Neural cell (in vitro differentiated cells): ENCODE measurements at regions not wholly inside any gene's neighbourhood (a gene's known extent, or its start where the extent isn't known, plus 50 kb on each side); places are given as distances from the start of the nearest gene placed in this dataset.

Experiments used
- H2AFZ ChIP-seq: fragments of 200-600, 300-800 bp; sonication (generic), shearing (Covaris generic); 2 replicates; pipeline ENCODE4 v1.6.0; 2014; ENCODE audit warnings: low read depth, mild to moderate bottlenecking, antibody characterized with exemption, low read length, moderate library complexity
- H3F3A ChIP-seq: fragments of 200-600 bp; shearing (Covaris generic); 2 replicates; pipeline ENCODE4 v1.6.1; 2016; ENCODE audit warnings: mild to moderate bottlenecking, moderate library complexity, mixed read lengths, antibody characterized with exemption, low read length; ENCODE audit not compliant: insufficient read depth, poor library complexity, severe bottlenecking
- H3K27ac ChIP-seq: fragments of 200-600, 300-800 bp; sonication (generic), shearing (Covaris generic); 2 replicates; pipeline ENCODE4 v1.5.1; 2014; ENCODE audit warnings: mild to moderate bottlenecking, low read length, moderate library complexity
- H3K27me3 ChIP-seq: fragments of 300-800, 200-600 bp; sonication (generic), shearing (Covaris generic); 2 replicates; pipeline ENCODE4 v1.6.0; 2014; ENCODE audit warnings: mild to moderate bottlenecking, low read depth, low read length, moderate library complexity; ENCODE audit not compliant: insufficient read depth
- H3K36me3 ChIP-seq: fragments of 300-800, 200-600 bp; sonication (generic), shearing (Covaris generic); 2 replicates; pipeline ENCODE4 v1.5.1; 2014; ENCODE audit warnings: mild to moderate bottlenecking, antibody characterized with exemption, low read length, moderate library complexity; ENCODE audit not compliant: insufficient read depth
- H3K4me2 ChIP-seq: fragments of 300-800, 200-600 bp; sonication (generic), shearing (Covaris generic); 2 replicates; pipeline ENCODE4 v1.6.0; 2014; ENCODE audit warnings: mild to moderate bottlenecking, low read length
- H3K4me3 ChIP-seq: fragments of 300-800, 200-600 bp; sonication (generic), shearing (Covaris generic); 2 replicates; pipeline ENCODE4 v1.5.1; 2014; ENCODE audit warnings: mild to moderate bottlenecking, low read length, moderate library complexity
- H3K79me2 ChIP-seq: fragments of 200-600 bp; shearing (Covaris generic); replicated peaks from 2 replicates; pipeline ENCODE4 v1.6.0; 2014; ENCODE audit warnings: mild to moderate bottlenecking, low read length, moderate library complexity; ENCODE audit not compliant: insufficient read depth
- H3K9ac ChIP-seq: fragments of 300-800, 200-600 bp; sonication (generic), shearing (Covaris generic); 2 replicates; pipeline ENCODE4 v1.6.1; 2016; ENCODE audit warnings: mild to moderate bottlenecking, low read length, mixed read lengths
- H3K9me2 ChIP-seq: fragments of 200-600 bp; shearing (Covaris generic); 2 replicates; pipeline ENCODE4 v1.6.1; 2016; ENCODE audit warnings: mild to moderate bottlenecking, low read length, mixed read lengths; ENCODE audit not compliant: insufficient read depth
- H3K9me3 ChIP-seq: fragments of 200-600, 300-800 bp; sonication (generic), shearing (Covaris generic); 2 replicates; pipeline ENCODE4 v1.6.1; 2016; ENCODE audit warnings: mild to moderate bottlenecking, mixed run types, low read length, moderate library complexity, mixed read lengths
- H4K20me1 ChIP-seq: fragments of 200-600 bp; shearing (Covaris generic); 2 replicates; pipeline ENCODE4 v1.6.1; 2016; ENCODE audit warnings: mild to moderate bottlenecking, mixed run types; ENCODE audit not compliant: insufficient read depth
- EP300 ChIP-seq: fragments of 450-650 bp; conservative IDR thresholded peaks from 2 replicates; pipeline ENCODE4 v1.6.1; 2014; ENCODE audit warnings: antibody characterized with exemption, mild to moderate bottlenecking, moderate library complexity; ENCODE audit not compliant: poor library complexity, severe bottlenecking
- EZH2 ChIP-seq: fragments of 200-600, 300-800 bp; shearing (Covaris generic), sonication (generic); IDR thresholded peaks from 2 replicates; pipeline ENCODE4 v1.6.1; 2014; ENCODE audit warnings: antibody characterized with exemption, low read length, borderline replicate concordance, mild to moderate bottlenecking; ENCODE audit not compliant: insufficient read depth, poor library complexity, severe bottlenecking
- MXI1 ChIP-seq: fragments of 450-650 bp; conservative IDR thresholded peaks from 2 replicates; pipeline ENCODE4 v1.6.1; 2014; ENCODE audit warnings: antibody characterized with exemption, mild to moderate bottlenecking; ENCODE audit not compliant: poor library complexity, severe bottlenecking
- POLR2AphosphoS5 ChIP-seq: IDR thresholded peaks from 2 replicates; pipeline ENCODE4 v1.6.1; 2012
- RAD21 ChIP-seq: fragments of 450-650 bp; conservative IDR thresholded peaks from 2 replicates; pipeline ENCODE4 v1.6.1; 2014; ENCODE audit warnings: antibody characterized with exemption, mild to moderate bottlenecking, moderate library complexity
- SMC3 ChIP-seq: fragments of 450-650 bp; conservative IDR thresholded peaks from 2 replicates; pipeline ENCODE4 v1.6.1; 2014; ENCODE audit warnings: antibody characterized with exemption, mild to moderate bottlenecking, moderate library complexity; ENCODE audit not compliant: poor library complexity
- TAF1 ChIP-seq: IDR thresholded peaks from 2 replicates; pipeline ENCODE4 v1.6.1; 2012; ENCODE audit warnings: low read depth
- TF ChIP-seq, protein P1 (sequence below): fragments of 450-650 bp; IDR thresholded peaks from 2 replicates; pipeline ENCODE4 v1.5.1; 2014; ENCODE audit warnings: antibody characterized with exemption, mild to moderate bottlenecking, moderate library complexity; ENCODE audit not compliant: poor library complexity, severe bottlenecking
- TF ChIP-seq, protein P2 (sequence below): IDR thresholded peaks from 2 replicates; pipeline ENCODE4 v1.6.1; 2012; ENCODE audit warnings: borderline replicate concordance

DNA sequence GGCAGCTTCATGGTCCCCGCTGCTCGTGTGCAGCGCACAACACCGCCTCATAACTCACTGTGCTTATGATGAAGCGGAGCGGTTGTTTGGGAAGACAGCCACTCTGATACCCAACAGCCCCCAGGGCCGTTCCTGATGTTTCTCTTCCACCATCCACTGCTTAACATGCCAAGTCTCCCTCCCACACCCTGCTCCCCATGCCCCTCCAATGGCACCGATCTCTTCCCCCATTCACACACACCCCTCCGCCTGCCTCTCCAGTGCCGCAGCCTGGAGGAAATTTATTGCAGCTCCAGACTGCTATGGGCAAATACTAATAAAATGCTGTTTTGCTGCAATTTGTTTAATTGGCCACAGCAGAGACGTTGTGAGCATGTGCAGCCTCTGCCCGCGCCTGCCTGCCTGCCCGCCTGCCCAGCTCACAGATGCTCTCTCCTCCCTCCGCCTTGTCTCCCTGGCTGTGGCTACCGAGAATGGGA lies 80.3 kb upstream of the LHX1 start:
- Histone ChIP-seq H3K9me3 (no peaks in the 10 kb centered on the region), H3K27me3 (no peaks in the 10 kb centered on the region), H4K20me1 (no peaks in the 10 kb centered on the region), H3F3A (no peaks in the 10 kb centered on the region), H2AFZ (no peak overlapping the region), H3K9ac (no peak overlapping the region), H3K36me3 (no peaks in the 10 kb centered on the region), H3K4me2 (no peak overlapping the region), H3K4me3 (no peak overlapping the region), H3K27ac (no peak overlapping the region), H3K9me2 (no peaks in the 10 kb centered on the region), H3K79me2 (no peaks in the 10 kb centered on the region)
- TF ChIP-seq POLR2AphosphoS5 (no peak), SMC3 (no peak), EZH2 (no peak), EP300 (no peak), MXI1 (no peak), RAD21 (no peak), TAF1 (no peak)
- TF ChIP-seq, protein P1, sequence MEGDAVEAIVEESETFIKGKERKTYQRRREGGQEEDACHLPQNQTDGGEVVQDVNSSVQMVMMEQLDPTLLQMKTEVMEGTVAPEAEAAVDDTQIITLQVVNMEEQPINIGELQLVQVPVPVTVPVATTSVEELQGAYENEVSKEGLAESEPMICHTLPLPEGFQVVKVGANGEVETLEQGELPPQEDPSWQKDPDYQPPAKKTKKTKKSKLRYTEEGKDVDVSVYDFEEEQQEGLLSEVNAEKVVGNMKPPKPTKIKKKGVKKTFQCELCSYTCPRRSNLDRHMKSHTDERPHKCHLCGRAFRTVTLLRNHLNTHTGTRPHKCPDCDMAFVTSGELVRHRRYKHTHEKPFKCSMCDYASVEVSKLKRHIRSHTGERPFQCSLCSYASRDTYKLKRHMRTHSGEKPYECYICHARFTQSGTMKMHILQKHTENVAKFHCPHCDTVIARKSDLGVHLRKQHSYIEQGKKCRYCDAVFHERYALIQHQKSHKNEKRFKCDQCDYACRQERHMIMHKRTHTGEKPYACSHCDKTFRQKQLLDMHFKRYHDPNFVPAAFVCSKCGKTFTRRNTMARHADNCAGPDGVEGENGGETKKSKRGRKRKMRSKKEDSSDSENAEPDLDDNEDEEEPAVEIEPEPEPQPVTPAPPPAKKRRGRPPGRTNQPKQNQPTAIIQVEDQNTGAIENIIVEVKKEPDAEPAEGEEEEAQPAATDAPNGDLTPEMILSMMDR, result no peak
- TF ChIP-seq, protein P2, sequence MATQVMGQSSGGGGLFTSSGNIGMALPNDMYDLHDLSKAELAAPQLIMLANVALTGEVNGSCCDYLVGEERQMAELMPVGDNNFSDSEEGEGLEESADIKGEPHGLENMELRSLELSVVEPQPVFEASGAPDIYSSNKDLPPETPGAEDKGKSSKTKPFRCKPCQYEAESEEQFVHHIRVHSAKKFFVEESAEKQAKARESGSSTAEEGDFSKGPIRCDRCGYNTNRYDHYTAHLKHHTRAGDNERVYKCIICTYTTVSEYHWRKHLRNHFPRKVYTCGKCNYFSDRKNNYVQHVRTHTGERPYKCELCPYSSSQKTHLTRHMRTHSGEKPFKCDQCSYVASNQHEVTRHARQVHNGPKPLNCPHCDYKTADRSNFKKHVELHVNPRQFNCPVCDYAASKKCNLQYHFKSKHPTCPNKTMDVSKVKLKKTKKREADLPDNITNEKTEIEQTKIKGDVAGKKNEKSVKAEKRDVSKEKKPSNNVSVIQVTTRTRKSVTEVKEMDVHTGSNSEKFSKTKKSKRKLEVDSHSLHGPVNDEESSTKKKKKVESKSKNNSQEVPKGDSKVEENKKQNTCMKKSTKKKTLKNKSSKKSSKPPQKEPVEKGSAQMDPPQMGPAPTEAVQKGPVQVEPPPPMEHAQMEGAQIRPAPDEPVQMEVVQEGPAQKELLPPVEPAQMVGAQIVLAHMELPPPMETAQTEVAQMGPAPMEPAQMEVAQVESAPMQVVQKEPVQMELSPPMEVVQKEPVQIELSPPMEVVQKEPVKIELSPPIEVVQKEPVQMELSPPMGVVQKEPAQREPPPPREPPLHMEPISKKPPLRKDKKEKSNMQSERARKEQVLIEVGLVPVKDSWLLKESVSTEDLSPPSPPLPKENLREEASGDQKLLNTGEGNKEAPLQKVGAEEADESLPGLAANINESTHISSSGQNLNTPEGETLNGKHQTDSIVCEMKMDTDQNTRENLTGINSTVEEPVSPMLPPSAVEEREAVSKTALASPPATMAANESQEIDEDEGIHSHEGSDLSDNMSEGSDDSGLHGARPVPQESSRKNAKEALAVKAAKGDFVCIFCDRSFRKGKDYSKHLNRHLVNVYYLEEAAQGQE, result no peak

DNA sequence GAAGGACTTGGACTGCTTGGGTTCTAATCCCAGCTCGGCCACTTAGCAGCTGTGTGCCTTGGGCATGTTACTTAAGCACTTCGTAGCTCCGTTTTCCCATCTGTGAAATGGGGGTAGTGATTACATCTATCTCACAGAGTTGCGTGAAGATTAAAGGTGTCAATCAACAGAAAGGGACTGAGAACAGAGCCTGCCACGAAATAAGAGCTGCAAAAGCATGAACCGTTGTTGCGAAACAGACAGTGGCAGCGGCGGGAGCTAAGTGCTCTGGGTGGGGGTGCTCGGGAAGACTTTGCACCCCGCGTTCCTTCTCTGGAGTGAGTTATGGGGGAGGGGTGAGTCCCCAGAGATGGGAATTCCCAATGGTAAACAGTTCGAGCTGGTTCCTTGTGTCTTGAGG lies 79.6 kb upstream of the LHX1 start:
- H3K27ac ChIP-seq, result no peak overlapping the region
- no peak for TF ChIP-seq EP300
- TF ChIP-seq, protein P1, result no peak
- no peak for TF ChIP-seq POLR2AphosphoS5
- no peak for TF ChIP-seq TAF1
- TF ChIP-seq EZH2, result no peak
- no peak for TF ChIP-seq MXI1
- no peak for TF ChIP-seq RAD21
- H3K36me3 ChIP-seq, result no peaks in the 10 kb centered on the region
- H3K4me2 ChIP-seq, result no peak overlapping the region
- H3K4me3 ChIP-seq, result no peak overlapping the region
- H2AFZ ChIP-seq, result no peak overlapping the region
- H4K20me1 ChIP-seq, result no peaks in the 10 kb centered on the region
- H3K27me3 ChIP-seq, result no peaks in the 10 kb centered on the region
- H3F3A ChIP-seq, result no peaks in the 10 kb centered on the region
- H3K9me3 ChIP-seq, result no peaks in the 10 kb centered on the region
- H3K9ac ChIP-seq, result no peak overlapping the region
- H3K79me2 ChIP-seq, result no peaks in the 10 kb centered on the region
- no peaks in the 10 kb centered on the region for H3K9me2 ChIP-seq
